ENCODE measurements at regions not wholly inside any gene's neighbourhood (a gene's known extent, or its start where the extent isn't known, plus 50 kb on each side); places are given as distances from the start of the nearest gene placed in this dataset.

- ChIA-PET POLR2A (ENCODE audit: low non-redundant PET) (no interaction called here), CTCF (no interaction called here)
- H3K27ac ChIP-seq = no peak overlapping the region
- TF ChIP-seq CTCF (conservative IDR thresholded peaks at IDR 0.05; ENCODE audit: low read depth) = no peak
- DNase-seq (ENCODE audit: low spot score) = no peak
Measured at GRCh38 chr5:2999926-3000325, 248.4 kb upstream of the IRX2 start.

GRCh38 chr5:2998106-2998505 is 246.6 kb upstream of the IRX2 start:
- ChIA-PET POLR2A (ENCODE audit: low non-redundant PET) (no interaction called here), CTCF (interaction anchor here (0.6 kb wide), 3 partner anchors 12 to 1315 kb away, joined by 3 read pairs; no protein-coding TSS in a partner anchor)
- no peak overlapping the region for H3K27ac ChIP-seq
- no peak for TF ChIP-seq CTCF (conservative IDR thresholded peaks at IDR 0.05; ENCODE audit: low read depth)
- DNase-seq (ENCODE audit: low spot score) = no peak

DNA sequence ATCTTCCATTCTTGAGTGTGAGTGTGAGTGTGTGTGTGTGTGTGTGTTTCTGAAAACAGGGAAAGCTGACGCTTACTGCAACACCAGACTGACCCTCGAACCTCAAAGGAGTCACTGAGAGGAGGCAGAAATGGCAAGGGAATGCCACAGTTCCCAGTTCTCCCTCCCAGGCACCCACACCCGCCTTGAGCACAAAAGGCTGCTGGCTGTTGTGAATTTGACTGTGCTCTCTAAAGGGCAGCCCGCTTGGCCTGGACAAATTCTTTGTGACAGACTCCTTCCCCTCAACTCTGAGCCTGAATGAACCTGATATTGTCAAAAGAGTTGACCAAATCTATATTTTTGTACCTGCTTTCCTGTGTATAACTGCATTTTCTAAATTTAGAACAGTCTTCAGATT is 245.7 kb upstream of the IRX2 start:
- no peak for TF ChIP-seq CTCF (conservative IDR thresholded peaks at IDR 0.05; ENCODE audit: low read depth)
- no peak for DNase-seq (ENCODE audit: low spot score)
- CTCF ChIA-PET = interaction anchor here (0.6 kb wide), 1 partner anchor 50 kb away, joined by 3 read pairs; no protein-coding TSS in a partner anchor
- POLR2A ChIA-PET (ENCODE audit: low non-redundant PET) = no interaction called here
- H3K27ac ChIP-seq = no peak overlapping the region

DNA sequence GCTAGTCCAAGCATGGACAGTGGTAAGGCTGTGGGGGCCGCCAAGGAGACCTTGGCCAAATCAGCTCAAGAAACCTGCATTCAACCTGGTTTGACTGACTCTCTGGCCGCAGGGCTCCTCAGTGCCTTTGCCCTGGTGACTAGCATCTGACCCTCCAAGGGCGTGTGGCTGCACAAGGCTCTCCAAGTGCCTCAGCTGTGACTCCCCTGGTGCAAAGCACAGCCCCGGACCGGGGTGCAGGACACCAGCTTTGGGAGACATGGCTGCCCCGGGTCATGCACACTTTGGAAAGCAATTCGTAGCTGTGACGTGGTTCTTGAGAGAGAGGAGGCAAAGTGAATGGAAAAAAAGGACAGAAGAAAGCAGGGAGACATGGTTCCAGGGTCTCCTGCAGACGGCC is 245.2 kb upstream of the IRX2 start:
- no peak for TF ChIP-seq CTCF (conservative IDR thresholded peaks at IDR 0.05; ENCODE audit: low read depth)
- H3K27ac ChIP-seq = no peak overlapping the region
- no peak for DNase-seq (ENCODE audit: low spot score)
- ChIA-PET CTCF (no interaction called here), POLR2A (ENCODE audit: low non-redundant PET) (no interaction called here)

- no peak for DNase-seq (ENCODE audit: low spot score)
- no peak for TF ChIP-seq CTCF (conservative IDR thresholded peaks at IDR 0.05; ENCODE audit: low read depth)
- ChIA-PET CTCF (no interaction called here), POLR2A (ENCODE audit: low non-redundant PET) (no interaction called here)
- H3K27ac ChIP-seq = no peak overlapping the region
Measured at GRCh38 chr5:2996248-2996647, 244.8 kb upstream of the IRX2 start.

- ChIA-PET POLR2A (ENCODE audit: low non-redundant PET) (no interaction called here), CTCF (no interaction called here)
- H3K27ac ChIP-seq = no peak overlapping the region
- no peak for TF ChIP-seq CTCF (conservative IDR thresholded peaks at IDR 0.05; ENCODE audit: low read depth)
- DNase-seq (ENCODE audit: low spot score) = no peak
Measured at GRCh38 chr5:2995667-2996066, 244.2 kb upstream of the IRX2 start.

DNA sequence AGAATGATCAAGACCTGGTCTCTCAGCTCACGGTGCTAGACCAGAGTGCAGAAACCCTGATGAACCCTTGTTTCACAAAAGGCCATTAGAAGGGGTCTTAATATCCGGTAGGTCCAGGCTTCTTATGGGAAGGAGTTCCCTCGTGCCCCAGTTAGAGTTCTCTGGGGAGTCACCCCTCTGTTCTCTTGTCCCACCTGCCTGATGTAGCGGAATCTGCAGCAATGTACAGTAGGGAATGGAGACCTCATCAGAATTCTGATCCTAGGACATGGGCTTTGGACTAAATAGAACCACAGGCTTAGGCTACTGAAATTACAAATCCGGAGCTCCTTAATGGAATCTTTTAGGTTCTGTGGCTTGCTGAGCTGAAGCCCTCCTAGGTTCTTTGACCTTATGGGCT is 243.6 kb upstream of the IRX2 start:
- H3K27ac ChIP-seq = no peak overlapping the region
- CTCF ChIA-PET = no interaction called here
- TF ChIP-seq CTCF (conservative IDR thresholded peaks at IDR 0.05; ENCODE audit: low read depth) = no peak
- POLR2A ChIA-PET (ENCODE audit: low non-redundant PET) = no interaction called here
- DNase-seq (ENCODE audit: low spot score) = no peak
